ENCODE measurements at regions not wholly inside any gene's neighbourhood (a gene's known extent, or its start where the extent isn't known, plus 50 kb on each side); places are given as distances from the start of the nearest gene placed in this dataset.

DNA sequence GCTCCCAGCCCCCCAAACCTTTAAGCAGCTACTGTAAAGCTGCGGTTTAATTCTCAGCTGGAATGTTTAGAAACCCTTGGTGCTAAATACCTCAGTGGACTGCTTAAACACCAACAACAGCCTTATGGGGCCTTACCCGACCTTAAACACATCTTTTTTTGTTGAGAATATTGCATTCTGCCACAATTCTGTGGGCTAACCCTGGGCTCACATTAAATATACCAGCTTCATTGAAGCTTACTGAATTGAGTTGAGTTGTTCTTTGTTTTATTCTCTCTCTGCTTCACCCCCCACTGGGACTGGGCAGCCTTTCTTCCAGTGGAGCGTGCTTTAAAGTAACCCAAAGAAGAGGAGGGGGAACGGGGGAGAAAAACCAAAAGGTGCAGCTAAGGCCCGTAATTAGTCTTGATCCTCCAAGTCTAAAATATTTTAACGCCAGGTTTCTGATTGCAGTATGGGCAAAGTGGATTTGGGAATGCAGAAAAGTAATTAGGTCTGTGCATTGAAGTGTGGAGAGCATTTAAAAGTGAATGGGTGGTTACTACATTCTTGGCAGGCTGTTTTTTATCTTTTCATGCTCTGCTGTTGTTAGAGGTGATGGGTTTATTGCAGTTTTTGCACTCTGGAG, 281.2 kb downstream of the NR2F1-AS1 start (continued):
- TF ChIP-seq, protein P1, sequence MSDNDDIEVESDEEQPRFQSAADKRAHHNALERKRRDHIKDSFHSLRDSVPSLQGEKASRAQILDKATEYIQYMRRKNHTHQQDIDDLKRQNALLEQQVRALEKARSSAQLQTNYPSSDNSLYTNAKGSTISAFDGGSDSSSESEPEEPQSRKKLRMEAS (CRISPR knock-in tag; IDR thresholded peaks at IDR 0.05) = no peak
- no peak for TF ChIP-seq MXD4 (CRISPR knock-in tag; IDR thresholded peaks at IDR 0.05; ENCODE audit: borderline replicate concordance)
- no peak for TF ChIP-seq HMGA2 (CRISPR knock-in tag; IDR thresholded peaks at IDR 0.05)
- TF ChIP-seq, protein P2, sequence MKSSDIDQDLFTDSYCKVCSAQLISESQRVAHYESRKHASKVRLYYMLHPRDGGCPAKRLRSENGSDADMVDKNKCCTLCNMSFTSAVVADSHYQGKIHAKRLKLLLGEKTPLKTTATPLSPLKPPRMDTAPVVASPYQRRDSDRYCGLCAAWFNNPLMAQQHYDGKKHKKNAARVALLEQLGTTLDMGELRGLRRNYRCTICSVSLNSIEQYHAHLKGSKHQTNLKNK (CRISPR knock-in tag; IDR thresholded peaks at IDR 0.05) = no peak

DNA sequence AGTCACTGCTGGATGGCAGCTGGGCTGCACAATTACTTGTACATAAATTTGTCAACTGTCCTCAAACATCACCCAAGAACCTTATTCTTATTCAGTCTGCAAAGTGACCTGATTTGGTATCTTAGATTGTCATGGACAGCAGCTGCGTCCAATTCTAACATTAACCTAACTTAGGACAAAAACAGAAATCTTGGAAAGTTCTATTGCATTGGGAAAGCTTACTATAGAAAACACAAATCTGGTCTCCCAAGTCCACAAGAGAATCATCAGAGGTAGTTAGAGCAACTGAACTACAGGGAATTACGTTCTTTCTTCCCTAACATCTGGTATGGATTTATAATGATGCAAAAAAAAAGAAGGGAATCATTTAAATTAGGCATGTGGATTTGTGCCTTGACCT, 283.9 kb downstream of the NR2F1-AS1 start:
- ChIA-PET CTCF (no interaction called here), POLR2A (no interaction called here)
- ATAC-seq = no peak
- Mint-ChIP-seq H3K4me3 (no peak overlapping the region), H3K9me3 (no peaks in the 10 kb centered on the region), H3K27me3 (ENCODE audit: low read depth) (no peaks in the 10 kb centered on the region; the same call in 1 of the 2 replicates), H3K27ac (no peak overlapping the region), H3K36me3 (no peaks in the 10 kb centered on the region), H3K4me1 (peaks cover 32% of the 10 kb centered on the region)
- DNase-seq (ENCODE audit: low spot score) = no peak
- TF ChIP-seq, protein P3, sequence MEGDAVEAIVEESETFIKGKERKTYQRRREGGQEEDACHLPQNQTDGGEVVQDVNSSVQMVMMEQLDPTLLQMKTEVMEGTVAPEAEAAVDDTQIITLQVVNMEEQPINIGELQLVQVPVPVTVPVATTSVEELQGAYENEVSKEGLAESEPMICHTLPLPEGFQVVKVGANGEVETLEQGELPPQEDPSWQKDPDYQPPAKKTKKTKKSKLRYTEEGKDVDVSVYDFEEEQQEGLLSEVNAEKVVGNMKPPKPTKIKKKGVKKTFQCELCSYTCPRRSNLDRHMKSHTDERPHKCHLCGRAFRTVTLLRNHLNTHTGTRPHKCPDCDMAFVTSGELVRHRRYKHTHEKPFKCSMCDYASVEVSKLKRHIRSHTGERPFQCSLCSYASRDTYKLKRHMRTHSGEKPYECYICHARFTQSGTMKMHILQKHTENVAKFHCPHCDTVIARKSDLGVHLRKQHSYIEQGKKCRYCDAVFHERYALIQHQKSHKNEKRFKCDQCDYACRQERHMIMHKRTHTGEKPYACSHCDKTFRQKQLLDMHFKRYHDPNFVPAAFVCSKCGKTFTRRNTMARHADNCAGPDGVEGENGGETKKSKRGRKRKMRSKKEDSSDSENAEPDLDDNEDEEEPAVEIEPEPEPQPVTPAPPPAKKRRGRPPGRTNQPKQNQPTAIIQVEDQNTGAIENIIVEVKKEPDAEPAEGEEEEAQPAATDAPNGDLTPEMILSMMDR (IDR thresholded peaks at IDR 0.05) = no peak
- TF ChIP-seq TEAD4 (CRISPR knock-in tag; IDR thresholded peaks at IDR 0.05) = no peak
- TF ChIP-seq, protein P4, sequence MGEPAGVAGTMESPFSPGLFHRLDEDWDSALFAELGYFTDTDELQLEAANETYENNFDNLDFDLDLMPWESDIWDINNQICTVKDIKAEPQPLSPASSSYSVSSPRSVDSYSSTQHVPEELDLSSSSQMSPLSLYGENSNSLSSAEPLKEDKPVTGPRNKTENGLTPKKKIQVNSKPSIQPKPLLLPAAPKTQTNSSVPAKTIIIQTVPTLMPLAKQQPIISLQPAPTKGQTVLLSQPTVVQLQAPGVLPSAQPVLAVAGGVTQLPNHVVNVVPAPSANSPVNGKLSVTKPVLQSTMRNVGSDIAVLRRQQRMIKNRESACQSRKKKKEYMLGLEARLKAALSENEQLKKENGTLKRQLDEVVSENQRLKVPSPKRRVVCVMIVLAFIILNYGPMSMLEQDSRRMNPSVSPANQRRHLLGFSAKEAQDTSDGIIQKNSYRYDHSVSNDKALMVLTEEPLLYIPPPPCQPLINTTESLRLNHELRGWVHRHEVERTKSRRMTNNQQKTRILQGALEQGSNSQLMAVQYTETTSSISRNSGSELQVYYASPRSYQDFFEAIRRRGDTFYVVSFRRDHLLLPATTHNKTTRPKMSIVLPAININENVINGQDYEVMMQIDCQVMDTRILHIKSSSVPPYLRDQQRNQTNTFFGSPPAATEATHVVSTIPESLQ (CRISPR knock-in tag; IDR thresholded peaks at IDR 0.05) = no peak
- TF ChIP-seq, protein P5, sequence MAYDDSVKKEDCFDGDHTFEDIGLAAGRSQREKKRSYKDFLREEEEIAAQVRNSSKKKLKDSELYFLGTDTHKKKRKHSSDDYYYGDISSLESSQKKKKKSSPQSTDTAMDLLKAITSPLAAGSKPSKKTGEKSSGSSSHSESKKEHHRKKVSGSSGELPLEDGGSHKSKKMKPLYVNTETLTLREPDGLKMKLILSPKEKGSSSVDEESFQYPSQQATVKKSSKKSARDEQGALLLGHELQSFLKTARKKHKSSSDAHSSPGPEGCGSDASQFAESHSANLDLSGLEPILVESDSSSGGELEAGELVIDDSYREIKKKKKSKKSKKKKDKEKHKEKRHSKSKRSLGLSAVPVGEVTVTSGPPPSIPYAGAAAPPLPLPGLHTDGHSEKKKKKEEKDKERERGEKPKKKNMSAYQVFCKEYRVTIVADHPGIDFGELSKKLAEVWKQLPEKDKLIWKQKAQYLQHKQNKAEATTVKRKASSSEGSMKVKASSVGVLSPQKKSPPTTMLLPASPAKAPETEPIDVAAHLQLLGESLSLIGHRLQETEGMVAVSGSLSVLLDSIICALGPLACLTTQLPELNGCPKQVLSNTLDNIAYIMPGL (CRISPR knock-in tag; IDR thresholded peaks at IDR 0.05) = no peak
- no peak for TF ChIP-seq MXD4 (CRISPR knock-in tag; IDR thresholded peaks at IDR 0.05; ENCODE audit: borderline replicate concordance)
- no peak for TF ChIP-seq RORB (CRISPR knock-in tag; IDR thresholded peaks at IDR 0.05)
- TF ChIP-seq TCF7 (CRISPR knock-in tag; IDR thresholded peaks at IDR 0.05; ENCODE audit: low read depth) = no peak
- TF ChIP-seq NFE2L1 (CRISPR knock-in tag; IDR thresholded peaks at IDR 0.05) = no peak
- TF ChIP-seq NFATC4 (CRISPR knock-in tag; IDR thresholded peaks at IDR 0.05) = no peak
- TF ChIP-seq, protein P6, sequence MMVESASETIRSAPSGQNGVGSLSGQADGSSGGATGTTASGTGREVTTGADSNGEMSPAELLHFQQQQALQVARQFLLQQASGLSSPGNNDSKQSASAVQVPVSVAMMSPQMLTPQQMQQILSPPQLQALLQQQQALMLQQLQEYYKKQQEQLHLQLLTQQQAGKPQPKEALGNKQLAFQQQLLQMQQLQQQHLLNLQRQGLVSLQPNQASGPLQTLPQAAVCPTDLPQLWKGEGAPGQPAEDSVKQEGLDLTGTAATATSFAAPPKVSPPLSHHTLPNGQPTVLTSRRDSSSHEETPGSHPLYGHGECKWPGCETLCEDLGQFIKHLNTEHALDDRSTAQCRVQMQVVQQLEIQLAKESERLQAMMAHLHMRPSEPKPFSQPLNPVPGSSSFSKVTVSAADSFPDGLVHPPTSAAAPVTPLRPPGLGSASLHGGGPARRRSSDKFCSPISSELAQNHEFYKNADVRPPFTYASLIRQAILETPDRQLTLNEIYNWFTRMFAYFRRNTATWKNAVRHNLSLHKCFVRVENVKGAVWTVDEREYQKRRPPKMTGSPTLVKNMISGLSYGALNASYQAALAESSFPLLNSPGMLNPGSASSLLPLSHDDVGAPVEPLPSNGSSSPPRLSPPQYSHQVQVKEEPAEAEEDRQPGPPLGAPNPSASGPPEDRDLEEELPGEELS (CRISPR knock-in tag; IDR thresholded peaks at IDR 0.05) = no peak
- no peak for TF ChIP-seq ZNF219 (CRISPR knock-in tag; IDR thresholded peaks at IDR 0.05; ENCODE audit: borderline replicate concordance)
- TF ChIP-seq FOXK1 (CRISPR knock-in tag; IDR thresholded peaks at IDR 0.05) = no peak
- TF ChIP-seq, protein P7, sequence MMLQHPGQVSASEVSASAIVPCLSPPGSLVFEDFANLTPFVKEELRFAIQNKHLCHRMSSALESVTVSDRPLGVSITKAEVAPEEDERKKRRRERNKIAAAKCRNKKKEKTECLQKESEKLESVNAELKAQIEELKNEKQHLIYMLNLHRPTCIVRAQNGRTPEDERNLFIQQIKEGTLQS (CRISPR knock-in tag; conservative IDR thresholded peaks at IDR 0.05) = no peak
- TF ChIP-seq CBFB (CRISPR knock-in tag; IDR thresholded peaks at IDR 0.05; ENCODE audit: low read depth) = no peak
- TF ChIP-seq, protein P8, sequence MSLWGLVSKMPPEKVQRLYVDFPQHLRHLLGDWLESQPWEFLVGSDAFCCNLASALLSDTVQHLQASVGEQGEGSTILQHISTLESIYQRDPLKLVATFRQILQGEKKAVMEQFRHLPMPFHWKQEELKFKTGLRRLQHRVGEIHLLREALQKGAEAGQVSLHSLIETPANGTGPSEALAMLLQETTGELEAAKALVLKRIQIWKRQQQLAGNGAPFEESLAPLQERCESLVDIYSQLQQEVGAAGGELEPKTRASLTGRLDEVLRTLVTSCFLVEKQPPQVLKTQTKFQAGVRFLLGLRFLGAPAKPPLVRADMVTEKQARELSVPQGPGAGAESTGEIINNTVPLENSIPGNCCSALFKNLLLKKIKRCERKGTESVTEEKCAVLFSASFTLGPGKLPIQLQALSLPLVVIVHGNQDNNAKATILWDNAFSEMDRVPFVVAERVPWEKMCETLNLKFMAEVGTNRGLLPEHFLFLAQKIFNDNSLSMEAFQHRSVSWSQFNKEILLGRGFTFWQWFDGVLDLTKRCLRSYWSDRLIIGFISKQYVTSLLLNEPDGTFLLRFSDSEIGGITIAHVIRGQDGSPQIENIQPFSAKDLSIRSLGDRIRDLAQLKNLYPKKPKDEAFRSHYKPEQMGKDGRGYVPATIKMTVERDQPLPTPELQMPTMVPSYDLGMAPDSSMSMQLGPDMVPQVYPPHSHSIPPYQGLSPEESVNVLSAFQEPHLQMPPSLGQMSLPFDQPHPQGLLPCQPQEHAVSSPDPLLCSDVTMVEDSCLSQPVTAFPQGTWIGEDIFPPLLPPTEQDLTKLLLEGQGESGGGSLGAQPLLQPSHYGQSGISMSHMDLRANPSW (CRISPR knock-in tag; conservative IDR thresholded peaks at IDR 0.05; ENCODE audit: low read depth) = no peak
- TF ChIP-seq, protein P9, sequence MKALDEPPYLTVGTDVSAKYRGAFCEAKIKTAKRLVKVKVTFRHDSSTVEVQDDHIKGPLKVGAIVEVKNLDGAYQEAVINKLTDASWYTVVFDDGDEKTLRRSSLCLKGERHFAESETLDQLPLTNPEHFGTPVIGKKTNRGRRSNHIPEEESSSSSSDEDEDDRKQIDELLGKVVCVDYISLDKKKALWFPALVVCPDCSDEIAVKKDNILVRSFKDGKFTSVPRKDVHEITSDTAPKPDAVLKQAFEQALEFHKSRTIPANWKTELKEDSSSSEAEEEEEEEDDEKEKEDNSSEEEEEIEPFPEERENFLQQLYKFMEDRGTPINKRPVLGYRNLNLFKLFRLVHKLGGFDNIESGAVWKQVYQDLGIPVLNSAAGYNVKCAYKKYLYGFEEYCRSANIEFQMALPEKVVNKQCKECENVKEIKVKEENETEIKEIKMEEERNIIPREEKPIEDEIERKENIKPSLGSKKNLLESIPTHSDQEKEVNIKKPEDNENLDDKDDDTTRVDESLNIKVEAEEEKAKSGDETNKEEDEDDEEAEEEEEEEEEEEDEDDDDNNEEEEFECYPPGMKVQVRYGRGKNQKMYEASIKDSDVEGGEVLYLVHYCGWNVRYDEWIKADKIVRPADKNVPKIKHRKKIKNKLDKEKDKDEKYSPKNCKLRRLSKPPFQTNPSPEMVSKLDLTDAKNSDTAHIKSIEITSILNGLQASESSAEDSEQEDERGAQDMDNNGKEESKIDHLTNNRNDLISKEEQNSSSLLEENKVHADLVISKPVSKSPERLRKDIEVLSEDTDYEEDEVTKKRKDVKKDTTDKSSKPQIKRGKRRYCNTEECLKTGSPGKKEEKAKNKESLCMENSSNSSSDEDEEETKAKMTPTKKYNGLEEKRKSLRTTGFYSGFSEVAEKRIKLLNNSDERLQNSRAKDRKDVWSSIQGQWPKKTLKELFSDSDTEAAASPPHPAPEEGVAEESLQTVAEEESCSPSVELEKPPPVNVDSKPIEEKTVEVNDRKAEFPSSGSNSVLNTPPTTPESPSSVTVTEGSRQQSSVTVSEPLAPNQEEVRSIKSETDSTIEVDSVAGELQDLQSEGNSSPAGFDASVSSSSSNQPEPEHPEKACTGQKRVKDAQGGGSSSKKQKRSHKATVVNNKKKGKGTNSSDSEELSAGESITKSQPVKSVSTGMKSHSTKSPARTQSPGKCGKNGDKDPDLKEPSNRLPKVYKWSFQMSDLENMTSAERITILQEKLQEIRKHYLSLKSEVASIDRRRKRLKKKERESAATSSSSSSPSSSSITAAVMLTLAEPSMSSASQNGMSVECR (CRISPR knock-in tag; IDR thresholded peaks at IDR 0.05; ENCODE audit: borderline replicate concordance) = no peak
